ENCODE measurements at regions not wholly inside any gene's neighbourhood (a gene's known extent, or its start where the extent isn't known, plus 50 kb on each side); places are given as distances from the start of the nearest gene placed in this dataset.
"Not testable (repeated sequence)": the region's sequence is repeated elsewhere in the genome, so short reads cannot be mapped to it uniquely, and the experiment has no call there.

DNA sequence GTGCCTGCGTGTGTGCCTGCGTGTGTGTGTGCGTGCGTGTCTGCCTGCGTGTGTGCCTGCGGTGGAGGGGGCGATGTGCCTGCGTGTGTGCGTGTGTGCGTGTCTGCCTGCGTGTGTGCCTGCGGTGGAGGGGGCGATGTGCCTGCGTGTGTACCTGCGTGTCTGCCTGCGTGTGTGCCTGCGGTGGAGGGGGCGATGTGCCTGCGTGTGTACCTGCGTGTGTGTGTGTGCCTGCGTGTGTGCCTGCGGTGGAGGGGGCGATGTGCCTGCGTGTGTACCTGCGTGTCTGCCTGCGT lies 116.7 kb upstream of the ZNF516 start:
- TF ChIP-seq BHLHE40 (IDR thresholded peaks at IDR 0.05; ENCODE audit: borderline replicate concordance); SP1 (IDR thresholded peaks at IDR 0.05); TARDBP (IDR thresholded peaks at IDR 0.05); HDGF (IDR thresholded peaks at IDR 0.05; ENCODE audit: borderline replicate concordance); FOXM1 (IDR thresholded peaks at IDR 0.05; ENCODE audit: borderline replicate concordance); L3MBTL2 (conservative IDR thresholded peaks at IDR 0.05); FOXK2 (IDR thresholded peaks at IDR 0.05); ARNT (IDR thresholded peaks at IDR 0.05); SUZ12 (IDR thresholded peaks at IDR 0.05); FOXA1 (IDR thresholded peaks at IDR 0.05); ZNF384 (IDR thresholded peaks at IDR 0.05): not testable (repeated sequence)
- TF ChIP-seq, protein P1, sequence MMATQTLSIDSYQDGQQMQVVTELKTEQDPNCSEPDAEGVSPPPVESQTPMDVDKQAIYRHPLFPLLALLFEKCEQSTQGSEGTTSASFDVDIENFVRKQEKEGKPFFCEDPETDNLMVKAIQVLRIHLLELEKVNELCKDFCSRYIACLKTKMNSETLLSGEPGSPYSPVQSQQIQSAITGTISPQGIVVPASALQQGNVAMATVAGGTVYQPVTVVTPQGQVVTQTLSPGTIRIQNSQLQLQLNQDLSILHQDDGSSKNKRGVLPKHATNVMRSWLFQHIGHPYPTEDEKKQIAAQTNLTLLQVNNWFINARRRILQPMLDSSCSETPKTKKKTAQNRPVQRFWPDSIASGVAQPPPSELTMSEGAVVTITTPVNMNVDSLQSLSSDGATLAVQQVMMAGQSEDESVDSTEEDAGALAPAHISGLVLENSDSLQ (IDR thresholded peaks at IDR 0.05) = not testable (repeated sequence)
